Progenitor cell of endocrine pancreas (in vitro differentiated cells): ENCODE measurements at regions not wholly inside any gene's neighbourhood (a gene's known extent, or its start where the extent isn't known, plus 50 kb on each side); places are given as distances from the start of the nearest gene placed in this dataset.
"Not testable (repeated sequence)": the region's sequence is repeated elsewhere in the genome, so short reads cannot be mapped to it uniquely, and the experiment has no call there.

Source experiments
- DNase-seq: peaks from one replicate; pipeline ENCODE4 v3.0.0; 2021; ENCODE audit warnings: low spot score; ENCODE audit not compliant: unreplicated experiment
- H3K27ac Mint-ChIP-seq: 2 replicates; pipeline ENCODE4 v1.8.0; 2021; ENCODE audit warnings: mild to moderate bottlenecking, moderate library complexity, mixed read lengths
- H3K27me3 Mint-ChIP-seq: 2 replicates; pipeline ENCODE4 v1.8.0; 2021; ENCODE audit warnings: mixed read lengths
- H3K36me3 Mint-ChIP-seq: 2 replicates; pipeline ENCODE4 v1.8.0; 2022; ENCODE audit warnings: mixed read lengths; ENCODE audit not compliant: insufficient read depth
- H3K4me1 Mint-ChIP-seq: 2 replicates; pipeline ENCODE4 v1.8.0; 2021; ENCODE audit warnings: low read depth, mixed read lengths
- H3K4me3 Mint-ChIP-seq: 2 replicates; pipeline ENCODE4 v1.8.0; 2021; ENCODE audit warnings: low read depth, mild to moderate bottlenecking, moderate library complexity, mixed read lengths
- H3K9me3 Mint-ChIP-seq: 2 replicates; pipeline ENCODE4 v1.8.0; 2021; ENCODE audit warnings: low read depth, mixed read lengths
- CTCF ChIP-seq: fragments of 200-600 bp; sonication (generic); IDR thresholded peaks from one replicate; pipeline ENCODE4 v1.5.0; 2021; ENCODE audit warnings: antibody characterized with exemption, mild to moderate bottlenecking; ENCODE audit not compliant: unreplicated experiment

- Mint-ChIP-seq H3K36me3 (no peaks in the 10 kb centered on the region), H3K27ac (no peak overlapping the region), H3K9me3 (no peaks in the 10 kb centered on the region), H3K4me3 (no peak overlapping the region), H3K27me3 (no peaks in the 10 kb centered on the region), H3K4me1 (peaks cover 12% of the 10 kb centered on the region)
- no peak for TF ChIP-seq CTCF
- no peak for DNase-seq
Measured at GRCh38 chr1:172835834-172836233, 176.9 kb downstream of the FASLG start.

GRCh38 chr1:172837816-172838679 is 179.1 kb downstream of the FASLG start:
- no peaks in the 10 kb centered on the region for H3K36me3 Mint-ChIP-seq
- H3K4me3 Mint-ChIP-seq: no peak overlapping the region
- no peaks in the 10 kb centered on the region for H3K27me3 Mint-ChIP-seq
- DNase-seq: no peak
- H3K4me1 Mint-ChIP-seq: peaks cover 5% of the 10 kb centered on the region
- H3K27ac Mint-ChIP-seq: no peak overlapping the region
- no peak for TF ChIP-seq CTCF
- H3K9me3 Mint-ChIP-seq: no peaks in the 10 kb centered on the region

- Mint-ChIP-seq H3K4me1 (peaks cover 9% of the 10 kb centered on the region), H3K9me3 (no peaks in the 10 kb centered on the region), H3K4me3 (no peak overlapping the region), H3K27me3 (no peaks in the 10 kb centered on the region), H3K36me3 (no peaks in the 10 kb centered on the region), H3K27ac (no peak overlapping the region)
- no peak for DNase-seq
- TF ChIP-seq CTCF: no peak
Measured at GRCh38 chr1:172838680-172839313, 179.9 kb downstream of the FASLG start.

- not testable (repeated sequence) for H3K27ac Mint-ChIP-seq, H3K9me3 Mint-ChIP-seq, DNase-seq, H3K36me3 Mint-ChIP-seq, H3K27me3 Mint-ChIP-seq, H3K4me3 Mint-ChIP-seq
- H3K4me1 Mint-ChIP-seq: peaks cover 12% of the 10 kb centered on the region
Measured at GRCh38 chr1:172839639-172840038, 180.7 kb downstream of the FASLG start.

GRCh38 chr1:172843444-172843843 is 184.5 kb downstream of the FASLG start:
- H3K36me3 Mint-ChIP-seq: peaks cover 2% of the 10 kb centered on the region
- no peak for DNase-seq
- H3K4me3 Mint-ChIP-seq: no peak overlapping the region
- H3K4me1 Mint-ChIP-seq: peaks cover 12% of the 10 kb centered on the region
- no peak for TF ChIP-seq CTCF
- no peaks in the 10 kb centered on the region for H3K27me3 Mint-ChIP-seq
- peaks cover 3% of the 10 kb centered on the region for H3K9me3 Mint-ChIP-seq
- H3K27ac Mint-ChIP-seq: no peak overlapping the region
